ENCODE measurements at regions not wholly inside any gene's neighbourhood (a gene's known extent, or its start where the extent isn't known, plus 50 kb on each side); places are given as distances from the start of the nearest gene placed in this dataset.
A peak's percentile ranks its signal among the peaks of the same experiment; 100 is the strongest.

GRCh38 chr5:103943230-103943629 lies 380.6 kb upstream of the NUDT12 start:
- Histone ChIP-seq H3K4me1 (ENCODE audit: control insufficient read depth in 4 of 4, insufficient read depth in 4 of 4, low read length in 3 of 4) (no peaks in the 10 kb centered on the region), H3K36me3 (ENCODE audit: control insufficient read depth in 4 of 4, insufficient read depth in 3 of 4, low read depth in 1 of 4, low read length in 3 of 4) (no peaks in the 10 kb centered on the region), H3K27ac (ENCODE audit: low read depth in 1 of 2, low read length in 2 of 2) (no peak overlapping the region), H3K27me3 (ENCODE audit: control insufficient read depth in 4 of 4, insufficient read depth in 4 of 4, low read length in 3 of 4) (peaks cover 0 to 4% (median 0%) of the 10 kb centered on the region in 4 donors), H3K4me3 (ENCODE audit: low read depth in 1 of 3, low read length in 3 of 3) (no peak overlapping the region), H3K9me3 (ENCODE audit: control insufficient read depth in 4 of 4, low read length in 3 of 4) (no peaks in the 10 kb centered on the region), H3K9ac (ENCODE audit: low read depth in 1 of 2, low read length in 2 of 2) (no peak overlapping the region)
- no peak for TF ChIP-seq REST (IDR thresholded peaks at IDR 0.05)
- no peak for TF ChIP-seq MAX (IDR thresholded peaks at IDR 0.05)
- no peak for TF ChIP-seq CTCF (IDR thresholded peaks at IDR 0.05; ENCODE audit: low read depth, low read length, missing input control)
- TF ChIP-seq ATF3 (IDR thresholded peaks at IDR 0.05): no peak
- TF ChIP-seq ZBTB33 (IDR thresholded peaks at IDR 0.05): no peak
- no peak for TF ChIP-seq JUND (IDR thresholded peaks at IDR 0.05)
- WGBS: 70% methylated on average over 7 of the region's 7 CpGs
- DNase-seq (ENCODE audit: low spot score): no peak

GRCh38 chr5:103942587-103943186 lies 380.1 kb upstream of the NUDT12 start:
- no peaks in the 10 kb centered on the region for H3K36me3 ChIP-seq (ENCODE audit: control insufficient read depth in 4 of 4, insufficient read depth in 3 of 4, low read depth in 1 of 4, low read length in 3 of 4)
- 67% methylated on average over 6 of the region's 6 CpGs for WGBS
- H3K4me1 ChIP-seq (ENCODE audit: control insufficient read depth in 4 of 4, insufficient read depth in 4 of 4, low read length in 3 of 4): no peaks in the 10 kb centered on the region
- no peak overlapping the region for H3K4me3 ChIP-seq (ENCODE audit: low read depth in 1 of 3, low read length in 3 of 3)
- H3K27ac ChIP-seq (ENCODE audit: low read depth in 1 of 2, low read length in 2 of 2): no peak overlapping the region
- DNase-seq (ENCODE audit: low spot score): no peak
- no peaks in the 10 kb centered on the region for H3K9me3 ChIP-seq (ENCODE audit: control insufficient read depth in 4 of 4, low read length in 3 of 4)
- peaks cover 0 to 4% (median 0%) of the 10 kb centered on the region in 4 donors for H3K27me3 ChIP-seq (ENCODE audit: control insufficient read depth in 4 of 4, insufficient read depth in 4 of 4, low read length in 3 of 4)
- H3K9ac ChIP-seq (ENCODE audit: low read depth in 1 of 2, low read length in 2 of 2): no peak overlapping the region
- TF ChIP-seq CTCF (IDR thresholded peaks at IDR 0.05; ENCODE audit: low read depth, low read length, missing input control) (no peak), RAD21 (IDR thresholded peaks at IDR 0.05) (peak in 1 of 2 donors; percentile 25)

All from liver (tissue), 8 donors.